ENCODE measurements at regions not wholly inside any gene's neighbourhood (a gene's known extent, or its start where the extent isn't known, plus 50 kb on each side); places are given as distances from the start of the nearest gene placed in this dataset.

DNA sequence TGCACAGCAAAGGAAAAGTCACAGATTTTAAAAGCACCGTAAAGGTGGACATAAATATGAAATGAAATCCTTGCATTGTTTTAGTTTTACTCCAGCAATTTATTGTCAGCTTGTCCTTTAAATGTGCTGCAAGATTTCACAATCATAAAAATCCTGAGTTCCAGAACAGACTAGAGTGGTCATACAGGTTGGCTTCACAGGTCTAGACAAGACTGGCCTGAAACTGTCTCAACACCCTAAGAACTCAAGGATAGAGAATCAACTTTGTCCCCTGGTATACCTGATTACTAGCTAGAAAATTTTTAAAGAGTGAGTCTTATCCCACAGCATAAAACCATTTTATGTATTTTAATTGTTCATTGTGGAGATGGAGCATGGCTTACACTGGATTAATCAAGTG, 521.7 kb upstream of the MCTP2 start:
- no peak for TF ChIP-seq POLR2A (IDR thresholded peaks at IDR 0.05)
- TF ChIP-seq, protein P1, sequence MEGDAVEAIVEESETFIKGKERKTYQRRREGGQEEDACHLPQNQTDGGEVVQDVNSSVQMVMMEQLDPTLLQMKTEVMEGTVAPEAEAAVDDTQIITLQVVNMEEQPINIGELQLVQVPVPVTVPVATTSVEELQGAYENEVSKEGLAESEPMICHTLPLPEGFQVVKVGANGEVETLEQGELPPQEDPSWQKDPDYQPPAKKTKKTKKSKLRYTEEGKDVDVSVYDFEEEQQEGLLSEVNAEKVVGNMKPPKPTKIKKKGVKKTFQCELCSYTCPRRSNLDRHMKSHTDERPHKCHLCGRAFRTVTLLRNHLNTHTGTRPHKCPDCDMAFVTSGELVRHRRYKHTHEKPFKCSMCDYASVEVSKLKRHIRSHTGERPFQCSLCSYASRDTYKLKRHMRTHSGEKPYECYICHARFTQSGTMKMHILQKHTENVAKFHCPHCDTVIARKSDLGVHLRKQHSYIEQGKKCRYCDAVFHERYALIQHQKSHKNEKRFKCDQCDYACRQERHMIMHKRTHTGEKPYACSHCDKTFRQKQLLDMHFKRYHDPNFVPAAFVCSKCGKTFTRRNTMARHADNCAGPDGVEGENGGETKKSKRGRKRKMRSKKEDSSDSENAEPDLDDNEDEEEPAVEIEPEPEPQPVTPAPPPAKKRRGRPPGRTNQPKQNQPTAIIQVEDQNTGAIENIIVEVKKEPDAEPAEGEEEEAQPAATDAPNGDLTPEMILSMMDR (IDR thresholded peaks at IDR 0.05) = no peak
- no peak for DNase-seq
- no peak overlapping the region for H3K4me3 ChIP-seq
- intact Hi-C loops (cut with DNase I) = no loop called here
- H3K9me3 ChIP-seq = no peaks in the 10 kb centered on the region
- H3K27me3 ChIP-seq = no peaks in the 10 kb centered on the region
- no peaks in the 10 kb centered on the region for H3K36me3 ChIP-seq
- H3K4me1 ChIP-seq = no peaks in the 10 kb centered on the region
- no peak for ATAC-seq
- 92 to 100% (median 94%) methylated on average over 1 of the region's 1 CpG for WGBS, 4 donors
- H3K27ac ChIP-seq = no peak overlapping the region

DNA sequence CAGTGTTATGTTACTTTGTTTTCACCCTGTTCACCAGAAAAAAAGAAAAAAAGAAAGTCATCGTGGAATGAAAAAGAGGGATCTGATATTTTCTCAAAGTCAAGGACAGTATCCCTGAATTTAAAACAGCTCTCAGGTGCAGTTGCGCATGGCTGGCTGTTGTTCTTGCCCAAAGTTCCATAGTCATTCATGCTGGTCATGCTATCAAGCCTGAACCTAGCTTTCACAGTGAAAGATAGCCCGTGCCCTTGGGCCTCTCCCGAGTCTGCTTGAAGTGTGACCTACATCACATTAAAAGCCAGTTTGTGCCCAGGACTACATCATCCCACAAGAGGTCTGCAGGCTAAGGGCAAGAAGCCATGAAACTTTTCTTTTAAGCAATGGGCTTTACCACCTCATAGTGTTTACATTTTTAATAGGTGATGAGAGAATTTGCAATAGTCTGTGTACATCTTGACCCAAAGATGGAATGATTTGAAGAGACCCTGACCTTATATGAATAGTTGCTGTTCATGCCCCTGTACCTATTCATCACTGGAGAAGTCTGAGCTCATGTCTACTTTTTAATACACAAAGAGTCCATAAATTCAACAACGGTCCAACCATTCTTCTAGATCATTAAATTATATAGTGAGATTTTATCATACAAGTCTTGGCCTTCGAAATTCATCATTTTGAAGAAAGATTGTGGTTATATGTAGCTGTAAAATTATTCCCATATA, 522.5 kb upstream of the MCTP2 start:
- intact Hi-C loops (cut with DNase I) = no loop called here
- ATAC-seq (no peak), DNase-seq (no peak)
- Histone ChIP-seq H3K27ac (no peak overlapping the region), H3K27me3 (no peaks in the 10 kb centered on the region), H3K4me3 (no peak overlapping the region), H3K36me3 (no peaks in the 10 kb centered on the region), H3K4me1 (no peaks in the 10 kb centered on the region), H3K9me3 (no peaks in the 10 kb centered on the region)
- TF ChIP-seq, protein P1 (IDR thresholded peaks at IDR 0.05) = no peak
- TF ChIP-seq POLR2A (IDR thresholded peaks at IDR 0.05) = no peak
- WGBS, 4 donors = 72 to 78% (median 75%) methylated on average over 6 of the region's 6 CpGs

DNA sequence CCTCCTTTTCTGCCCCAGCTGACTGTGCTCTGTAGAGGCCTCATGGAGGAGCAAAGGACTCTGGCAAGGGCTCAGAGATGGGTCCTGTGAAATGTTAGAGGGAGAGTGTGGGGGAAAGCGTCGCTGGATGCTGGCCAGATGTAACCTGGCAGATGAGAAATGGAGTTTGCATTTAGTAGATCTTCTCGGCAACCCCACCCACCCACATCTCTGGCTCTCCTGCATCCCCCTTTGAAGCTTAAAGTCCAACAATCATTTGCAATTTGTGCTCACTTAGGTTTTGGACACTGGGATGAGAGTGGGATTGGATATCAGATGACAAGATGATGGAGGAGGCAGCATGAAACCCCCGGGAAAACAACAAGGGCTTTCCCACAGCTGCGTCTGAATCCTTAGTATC, 523.6 kb upstream of the MCTP2 start:
- no peak for TF ChIP-seq POLR2A (IDR thresholded peaks at IDR 0.05)
- TF ChIP-seq, protein P1 (IDR thresholded peaks at IDR 0.05) = no peak
- WGBS, 4 donors = 58 to 74% (median 61%) methylated on average over 5 of the region's 5 CpGs
- DNase-seq = no peak
- no peaks in the 10 kb centered on the region for H3K27me3 ChIP-seq
- ATAC-seq = no peak
- H3K9me3 ChIP-seq = no peaks in the 10 kb centered on the region
- no peak overlapping the region for H3K27ac ChIP-seq
- no peaks in the 10 kb centered on the region for H3K36me3 ChIP-seq
- H3K4me3 ChIP-seq = no peak overlapping the region
- intact Hi-C loops (cut with DNase I) = no loop called here
- no peaks in the 10 kb centered on the region for H3K4me1 ChIP-seq

DNA sequence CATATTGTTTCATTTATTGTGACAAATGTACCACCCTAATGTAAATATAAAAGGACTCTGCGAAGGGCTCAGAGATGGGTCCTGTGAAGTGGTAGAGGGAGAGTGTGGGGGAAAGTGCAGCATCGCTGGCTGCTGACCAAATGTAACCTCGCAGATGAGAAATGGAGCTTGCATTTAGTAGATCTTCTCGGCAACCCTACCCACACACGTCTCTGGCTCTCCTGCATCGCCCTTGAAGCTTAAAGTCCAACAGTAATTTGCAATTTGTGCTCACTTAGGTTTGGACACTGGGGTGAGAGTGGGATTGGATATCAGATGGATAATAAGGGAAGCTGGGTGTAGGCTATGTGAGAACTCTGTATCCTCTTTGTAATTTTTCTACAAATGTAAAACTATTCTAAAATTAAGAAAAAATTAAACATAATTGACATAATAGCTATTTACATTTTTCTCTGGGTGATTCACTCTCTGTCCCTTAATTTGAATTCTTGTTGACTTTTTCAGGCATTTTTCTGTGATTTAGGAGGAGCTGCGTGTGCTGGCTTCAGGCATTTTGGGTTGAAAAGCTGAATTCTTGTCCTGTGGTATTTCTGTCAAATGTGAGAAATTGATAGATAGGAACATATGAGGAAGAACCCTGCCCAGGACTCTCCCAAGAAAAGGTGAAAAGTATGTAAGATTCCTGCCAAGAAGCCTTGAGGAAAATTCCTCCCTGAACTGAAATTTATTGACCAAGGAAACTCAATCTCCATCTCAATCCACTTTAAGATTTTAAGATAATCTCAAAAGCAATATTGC, 524.7 kb upstream of the MCTP2 start:
- TF ChIP-seq, protein P1 (IDR thresholded peaks at IDR 0.05) = no peak
- TF ChIP-seq POLR2A (IDR thresholded peaks at IDR 0.05) = no peak
- Histone ChIP-seq H3K9me3 (no peaks in the 10 kb centered on the region), H3K4me3 (no peak overlapping the region), H3K4me1 (no peaks in the 10 kb centered on the region), H3K27ac (no peak overlapping the region), H3K27me3 (no peaks in the 10 kb centered on the region), H3K36me3 (no peaks in the 10 kb centered on the region)
- intact Hi-C loops (cut with DNase I) = no loop called here
- WGBS, 4 donors = 55 to 70% (median 67%) methylated on average over 7 of the region's 7 CpGs
- DNase-seq (no peak), ATAC-seq (no peak)
